A673 (cell line): ENCODE measurements at regions not wholly inside any gene's neighbourhood (a gene's known extent, or its start where the extent isn't known, plus 50 kb on each side); places are given as distances from the start of the nearest gene placed in this dataset.

Source experiments
- CTCF ChIP-seq: fragments of 300-800, 200-600 bp; sonication (generic); conservative IDR thresholded peaks from 2 replicates; pipeline ENCODE4 v1.5.1; 2017; ENCODE audit warnings: low read depth, mild to moderate bottlenecking, antibody characterized with exemption, low read length, moderate library complexity, mixed read lengths
- EZH2 ChIP-seq: fragments of 200-600 bp; sonication (generic); IDR thresholded peaks from 2 replicates; pipeline ENCODE4 v1.6.1; 2017; ENCODE audit warnings: borderline replicate concordance, low read depth, mild to moderate bottlenecking, mixed read lengths, antibody characterized with exemption, low read length; ENCODE audit not compliant: poor library complexity, severe bottlenecking

GRCh38 chr3:90054311-90054710 is 946.9 kb downstream of the EPHA3 start:
- TF ChIP-seq CTCF (no peak), EZH2 (no peak)
